ENCODE measurements at regions not wholly inside any gene's neighbourhood (a gene's known extent, or its start where the extent isn't known, plus 50 kb on each side); places are given as distances from the start of the nearest gene placed in this dataset.

DNA sequence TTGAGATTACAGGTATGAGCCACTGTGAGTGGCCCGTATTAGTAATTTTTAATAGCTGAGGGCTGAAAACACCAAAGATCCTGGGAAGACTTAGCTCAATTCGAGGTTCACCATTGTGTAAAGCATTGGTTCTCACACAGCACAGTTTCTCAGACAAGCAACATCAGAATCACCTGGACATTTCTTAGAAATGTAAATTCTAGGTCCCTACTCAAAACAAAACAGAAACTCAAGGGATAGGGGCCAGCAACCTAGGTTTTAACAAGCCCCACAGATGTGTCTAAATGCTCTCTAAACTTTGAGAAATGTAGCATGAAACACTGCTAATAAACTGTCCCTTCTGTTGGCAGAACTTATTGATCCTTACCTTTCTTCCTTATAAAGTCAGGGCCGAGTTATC lies 681.2 kb downstream of the RNF144A start:
- Histone ChIP-seq H3K9ac (ENCODE audit: low read depth in 1 of 2, low read length in 2 of 2) (no peak overlapping the region), H3K9me3 (ENCODE audit: control insufficient read depth in 4 of 4, low read length in 3 of 4) (no peaks in the 10 kb centered on the region), H3K4me1 (ENCODE audit: control insufficient read depth in 4 of 4, insufficient read depth in 4 of 4, low read length in 3 of 4) (no peaks in the 10 kb centered on the region), H3K27ac (ENCODE audit: low read depth in 1 of 2, low read length in 2 of 2) (no peak overlapping the region), H3K4me3 (ENCODE audit: low read depth in 1 of 3, low read length in 3 of 3) (no peak overlapping the region), H3K27me3 (ENCODE audit: control insufficient read depth in 4 of 4, insufficient read depth in 4 of 4, low read length in 3 of 4) (no peaks in the 10 kb centered on the region), H3K36me3 (ENCODE audit: control insufficient read depth in 4 of 4, insufficient read depth in 3 of 4, low read depth in 1 of 4, low read length in 3 of 4) (no peaks in the 10 kb centered on the region)
- WGBS, result 86% methylated on average over 3 of the region's 3 CpGs
- TF ChIP-seq, protein P1, sequence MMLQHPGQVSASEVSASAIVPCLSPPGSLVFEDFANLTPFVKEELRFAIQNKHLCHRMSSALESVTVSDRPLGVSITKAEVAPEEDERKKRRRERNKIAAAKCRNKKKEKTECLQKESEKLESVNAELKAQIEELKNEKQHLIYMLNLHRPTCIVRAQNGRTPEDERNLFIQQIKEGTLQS (IDR thresholded peaks at IDR 0.05), result no peak
- TF ChIP-seq, protein P2, sequence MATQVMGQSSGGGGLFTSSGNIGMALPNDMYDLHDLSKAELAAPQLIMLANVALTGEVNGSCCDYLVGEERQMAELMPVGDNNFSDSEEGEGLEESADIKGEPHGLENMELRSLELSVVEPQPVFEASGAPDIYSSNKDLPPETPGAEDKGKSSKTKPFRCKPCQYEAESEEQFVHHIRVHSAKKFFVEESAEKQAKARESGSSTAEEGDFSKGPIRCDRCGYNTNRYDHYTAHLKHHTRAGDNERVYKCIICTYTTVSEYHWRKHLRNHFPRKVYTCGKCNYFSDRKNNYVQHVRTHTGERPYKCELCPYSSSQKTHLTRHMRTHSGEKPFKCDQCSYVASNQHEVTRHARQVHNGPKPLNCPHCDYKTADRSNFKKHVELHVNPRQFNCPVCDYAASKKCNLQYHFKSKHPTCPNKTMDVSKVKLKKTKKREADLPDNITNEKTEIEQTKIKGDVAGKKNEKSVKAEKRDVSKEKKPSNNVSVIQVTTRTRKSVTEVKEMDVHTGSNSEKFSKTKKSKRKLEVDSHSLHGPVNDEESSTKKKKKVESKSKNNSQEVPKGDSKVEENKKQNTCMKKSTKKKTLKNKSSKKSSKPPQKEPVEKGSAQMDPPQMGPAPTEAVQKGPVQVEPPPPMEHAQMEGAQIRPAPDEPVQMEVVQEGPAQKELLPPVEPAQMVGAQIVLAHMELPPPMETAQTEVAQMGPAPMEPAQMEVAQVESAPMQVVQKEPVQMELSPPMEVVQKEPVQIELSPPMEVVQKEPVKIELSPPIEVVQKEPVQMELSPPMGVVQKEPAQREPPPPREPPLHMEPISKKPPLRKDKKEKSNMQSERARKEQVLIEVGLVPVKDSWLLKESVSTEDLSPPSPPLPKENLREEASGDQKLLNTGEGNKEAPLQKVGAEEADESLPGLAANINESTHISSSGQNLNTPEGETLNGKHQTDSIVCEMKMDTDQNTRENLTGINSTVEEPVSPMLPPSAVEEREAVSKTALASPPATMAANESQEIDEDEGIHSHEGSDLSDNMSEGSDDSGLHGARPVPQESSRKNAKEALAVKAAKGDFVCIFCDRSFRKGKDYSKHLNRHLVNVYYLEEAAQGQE (IDR thresholded peaks at IDR 0.05), result no peak
- TF ChIP-seq, protein P3, sequence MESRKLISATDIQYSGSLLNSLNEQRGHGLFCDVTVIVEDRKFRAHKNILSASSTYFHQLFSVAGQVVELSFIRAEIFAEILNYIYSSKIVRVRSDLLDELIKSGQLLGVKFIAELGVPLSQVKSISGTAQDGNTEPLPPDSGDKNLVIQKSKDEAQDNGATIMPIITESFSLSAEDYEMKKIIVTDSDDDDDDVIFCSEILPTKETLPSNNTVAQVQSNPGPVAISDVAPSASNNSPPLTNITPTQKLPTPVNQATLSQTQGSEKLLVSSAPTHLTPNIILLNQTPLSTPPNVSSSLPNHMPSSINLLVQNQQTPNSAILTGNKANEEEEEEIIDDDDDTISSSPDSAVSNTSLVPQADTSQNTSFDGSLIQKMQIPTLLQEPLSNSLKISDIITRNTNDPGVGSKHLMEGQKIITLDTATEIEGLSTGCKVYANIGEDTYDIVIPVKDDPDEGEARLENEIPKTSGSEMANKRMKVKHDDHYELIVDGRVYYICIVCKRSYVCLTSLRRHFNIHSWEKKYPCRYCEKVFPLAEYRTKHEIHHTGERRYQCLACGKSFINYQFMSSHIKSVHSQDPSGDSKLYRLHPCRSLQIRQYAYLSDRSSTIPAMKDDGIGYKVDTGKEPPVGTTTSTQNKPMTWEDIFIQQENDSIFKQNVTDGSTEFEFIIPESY (IDR thresholded peaks at IDR 0.05), result no peak
- TF ChIP-seq NR2F2 (IDR thresholded peaks at IDR 0.05) (no peak), GABPA (IDR thresholded peaks at IDR 0.05 in 1 of 2, conservative IDR thresholded peaks at IDR 0.05 in 1 of 2) (no peak), SP1 (IDR thresholded peaks at IDR 0.05) (no peak), JUND (IDR thresholded peaks at IDR 0.05) (no peak), RXRA (IDR thresholded peaks at IDR 0.05) (no peak), RAD21 (IDR thresholded peaks at IDR 0.05) (no peak), FOXA1 (IDR thresholded peaks at IDR 0.05) (no peak)
- TF ChIP-seq, protein P4, sequence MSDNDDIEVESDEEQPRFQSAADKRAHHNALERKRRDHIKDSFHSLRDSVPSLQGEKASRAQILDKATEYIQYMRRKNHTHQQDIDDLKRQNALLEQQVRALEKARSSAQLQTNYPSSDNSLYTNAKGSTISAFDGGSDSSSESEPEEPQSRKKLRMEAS (IDR thresholded peaks at IDR 0.05), result no peak
- DNase-seq (ENCODE audit: low spot score), result no peak

DNA sequence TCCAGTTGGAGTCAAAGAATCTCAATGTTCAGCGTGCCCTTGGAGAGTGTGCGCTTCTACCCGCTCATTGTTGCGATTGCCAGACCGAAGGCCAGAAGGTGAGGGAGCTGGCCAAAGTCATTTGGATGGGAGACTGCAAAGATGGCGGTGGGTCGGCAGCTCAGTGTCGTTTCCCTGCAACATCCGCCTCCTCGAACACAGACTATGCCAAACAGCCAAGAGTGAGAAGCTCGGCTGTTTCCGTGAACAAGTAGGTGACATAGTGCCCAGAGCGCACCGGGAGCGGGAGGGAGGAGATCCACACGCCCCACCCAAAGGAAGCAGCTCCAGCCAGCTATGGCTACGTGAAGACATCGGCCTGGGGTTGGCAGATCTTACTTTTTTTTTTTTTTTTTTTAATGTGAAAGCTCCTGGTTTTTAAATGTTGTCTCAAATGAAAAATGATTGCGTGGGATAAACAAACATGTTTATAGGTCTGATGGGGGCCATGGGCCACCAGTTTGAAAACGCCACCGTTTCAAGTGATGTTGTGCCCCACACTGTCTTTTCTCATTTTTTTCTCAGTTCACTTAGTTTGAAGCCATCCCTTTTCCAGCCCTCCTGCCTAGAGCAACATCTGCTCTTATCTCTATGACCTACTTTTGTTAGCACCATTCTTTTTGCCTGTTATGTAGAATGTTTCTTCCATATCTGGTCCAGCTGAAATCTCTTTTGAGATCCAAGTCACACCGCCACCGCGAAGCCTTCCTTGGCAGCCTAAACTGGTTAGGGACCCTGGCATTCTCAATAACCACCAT lies 682.4 kb downstream of the RNF144A start:
- Histone ChIP-seq H3K27ac (ENCODE audit: low read depth in 1 of 2, low read length in 2 of 2) (no peak overlapping the region), H3K9ac (ENCODE audit: low read depth in 1 of 2, low read length in 2 of 2) (no peak overlapping the region), H3K4me1 (ENCODE audit: control insufficient read depth in 4 of 4, insufficient read depth in 4 of 4, low read length in 3 of 4) (no peaks in the 10 kb centered on the region), H3K4me3 (ENCODE audit: low read depth in 1 of 3, low read length in 3 of 3) (no peak overlapping the region), H3K27me3 (ENCODE audit: control insufficient read depth in 4 of 4, insufficient read depth in 4 of 4, low read length in 3 of 4) (no peaks in the 10 kb centered on the region), H3K36me3 (ENCODE audit: control insufficient read depth in 4 of 4, insufficient read depth in 3 of 4, low read depth in 1 of 4, low read length in 3 of 4) (no peaks in the 10 kb centered on the region), H3K9me3 (ENCODE audit: control insufficient read depth in 4 of 4, low read length in 3 of 4) (no peaks in the 10 kb centered on the region)
- DNase-seq (ENCODE audit: low spot score), result no peak
- 95% methylated on average over 24 of the region's 24 CpGs for WGBS
- no peak for TF ChIP-seq GABPA (IDR thresholded peaks at IDR 0.05 in 1 of 2, conservative IDR thresholded peaks at IDR 0.05 in 1 of 2)
- no peak for TF ChIP-seq YY1 (IDR thresholded peaks at IDR 0.05)
- TF ChIP-seq, protein P5, sequence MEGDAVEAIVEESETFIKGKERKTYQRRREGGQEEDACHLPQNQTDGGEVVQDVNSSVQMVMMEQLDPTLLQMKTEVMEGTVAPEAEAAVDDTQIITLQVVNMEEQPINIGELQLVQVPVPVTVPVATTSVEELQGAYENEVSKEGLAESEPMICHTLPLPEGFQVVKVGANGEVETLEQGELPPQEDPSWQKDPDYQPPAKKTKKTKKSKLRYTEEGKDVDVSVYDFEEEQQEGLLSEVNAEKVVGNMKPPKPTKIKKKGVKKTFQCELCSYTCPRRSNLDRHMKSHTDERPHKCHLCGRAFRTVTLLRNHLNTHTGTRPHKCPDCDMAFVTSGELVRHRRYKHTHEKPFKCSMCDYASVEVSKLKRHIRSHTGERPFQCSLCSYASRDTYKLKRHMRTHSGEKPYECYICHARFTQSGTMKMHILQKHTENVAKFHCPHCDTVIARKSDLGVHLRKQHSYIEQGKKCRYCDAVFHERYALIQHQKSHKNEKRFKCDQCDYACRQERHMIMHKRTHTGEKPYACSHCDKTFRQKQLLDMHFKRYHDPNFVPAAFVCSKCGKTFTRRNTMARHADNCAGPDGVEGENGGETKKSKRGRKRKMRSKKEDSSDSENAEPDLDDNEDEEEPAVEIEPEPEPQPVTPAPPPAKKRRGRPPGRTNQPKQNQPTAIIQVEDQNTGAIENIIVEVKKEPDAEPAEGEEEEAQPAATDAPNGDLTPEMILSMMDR (IDR thresholded peaks at IDR 0.05; ENCODE audit: low read depth, low read length, missing input control), result no peak
- TF ChIP-seq RAD21 (IDR thresholded peaks at IDR 0.05), result no peak
- no peak for TF ChIP-seq EGR1 (IDR thresholded peaks at IDR 0.05; ENCODE audit: low read depth in 2 of 2)
- TF ChIP-seq SP1 (IDR thresholded peaks at IDR 0.05), result no peak
- TF ChIP-seq, protein P2 (IDR thresholded peaks at IDR 0.05), result no peak
- TF ChIP-seq RXRA (IDR thresholded peaks at IDR 0.05), result no peak
